Activated CD4-positive, alpha-beta memory T cell treated with anti-CD3 and anti-CD28 coated beads for 36 hours (primary cell): ENCODE measurements at regions not wholly inside any gene's neighbourhood (a gene's known extent, or its start where the extent isn't known, plus 50 kb on each side); places are given as distances from the start of the nearest gene placed in this dataset.
A peak's percentile ranks its signal among the peaks of the same experiment; 100 is the strongest.
"Not testable (repeated sequence)": the region's sequence is repeated elsewhere in the genome, so short reads cannot be mapped to it uniquely, and the experiment has no call there.

Experiments used
- CTCF ChIA-PET: fragments of 350-600 bp; sonication (Branson Sonifier 250); formaldehyde crosslinking; loops from one replicate; lab custom pipeline; 2021; ENCODE audit warnings: antibody characterized with exemption, inconsistent platforms; lab: Charles Lee
- POLR2A ChIA-PET: fragments of 350-600 bp; sonication (Branson Sonifier 250); formaldehyde crosslinking; loops from one replicate; lab custom pipeline; 2021; ENCODE audit warnings: antibody characterized with exemption; lab: Charles Lee
- DNase-seq: peaks from one replicate; pipeline ENCODE4 v3.0.0-alpha.2; 2020
- H3K27ac Mint-ChIP-seq: one replicate; pipeline ENCODE4 v1.8.0; 2021; ENCODE audit warnings: mixed read lengths
- H3K27me3 Mint-ChIP-seq: one replicate; pipeline ENCODE4 v1.8.0; 2021; ENCODE audit warnings: mixed read lengths
- H3K36me3 Mint-ChIP-seq: one replicate; pipeline ENCODE4 v1.8.0; 2021; ENCODE audit warnings: mixed read lengths
- H3K4me1 Mint-ChIP-seq: one replicate; pipeline ENCODE4 v1.8.0; 2021; ENCODE audit warnings: low read depth, mixed read lengths
- H3K4me3 Mint-ChIP-seq: one replicate; pipeline ENCODE4 v1.8.0; 2021; ENCODE audit warnings: mild to moderate bottlenecking, mixed read lengths
- H3K9me3 Mint-ChIP-seq: one replicate; pipeline ENCODE4 v1.8.0; 2021; ENCODE audit warnings: mixed read lengths
- intact Hi-C: fragments of 100-400 bp; cut with micrococcal nuclease; formaldehyde crosslinking; loops from one replicate; pipeline ENCODE4 v1.15.1; 2023

GRCh38 chr18:62651276-62652056, 63.9 kb upstream of the PHLPP1 start:
- H3K9me3 Mint-ChIP-seq: no peaks in the 10 kb centered on the region
- CTCF ChIA-PET: interaction anchor here (0.6 to 1.2 kb wide), 2 partner anchors 307 to 316 kb away, joined by 3 read pairs; no protein-coding TSS in a partner anchor
- no peak for DNase-seq
- H3K27me3 Mint-ChIP-seq: peaks cover 4% of the 10 kb centered on the region
- no peak overlapping the region for H3K4me3 Mint-ChIP-seq
- no peaks in the 10 kb centered on the region for H3K36me3 Mint-ChIP-seq
- POLR2A ChIA-PET: no interaction called here
- no peaks in the 10 kb centered on the region for H3K4me1 Mint-ChIP-seq
- no peak overlapping the region for H3K27ac Mint-ChIP-seq
- intact Hi-C loops: no loop called here

- H3K4me1 Mint-ChIP-seq, H3K27ac Mint-ChIP-seq, DNase-seq, H3K9me3 Mint-ChIP-seq, POLR2A ChIA-PET, intact Hi-C loops, H3K27me3 Mint-ChIP-seq, H3K36me3 Mint-ChIP-seq, H3K4me3 Mint-ChIP-seq: not testable (repeated sequence)
- CTCF ChIA-PET: interaction anchor here (0.6 to 1.2 kb wide), 2 partner anchors 306 to 316 kb away, joined by 3 read pairs; no protein-coding TSS in a partner anchor
Measured at GRCh38 chr18:62652057-62652629, 63.2 kb upstream of the PHLPP1 start.

- H3K27me3 Mint-ChIP-seq: peaks cover 4% of the 10 kb centered on the region
- CTCF ChIA-PET: no interaction called here
- DNase-seq: no peak
- intact Hi-C loops: no loop called here
- H3K4me1 Mint-ChIP-seq: no peaks in the 10 kb centered on the region
- H3K4me3 Mint-ChIP-seq: no peak overlapping the region
- H3K36me3 Mint-ChIP-seq: no peaks in the 10 kb centered on the region
- H3K27ac Mint-ChIP-seq: no peak overlapping the region
- POLR2A ChIA-PET: no interaction called here
- no peaks in the 10 kb centered on the region for H3K9me3 Mint-ChIP-seq
Measured at GRCh38 chr18:62655520-62656219, 59.7 kb upstream of the PHLPP1 start.

- DNase-seq: no peak
- Mint-ChIP-seq H3K27me3 (peaks cover 4% of the 10 kb centered on the region), H3K4me1 (no peaks in the 10 kb centered on the region), H3K4me3 (no peak overlapping the region), H3K9me3 (no peaks in the 10 kb centered on the region), H3K36me3 (no peaks in the 10 kb centered on the region), H3K27ac (no peak overlapping the region)
- intact Hi-C loops: no loop called here
- POLR2A ChIA-PET: no interaction called here
- CTCF ChIA-PET: no interaction called here
Measured at GRCh38 chr18:62658028-62658427, 57.3 kb upstream of the PHLPP1 start.

GRCh38 chr18:62659698-62660097, 55.6 kb upstream of the PHLPP1 start:
- Mint-ChIP-seq H3K4me1 (no peaks in the 10 kb centered on the region), H3K27ac (no peak overlapping the region), H3K4me3 (no peak overlapping the region), H3K9me3 (no peaks in the 10 kb centered on the region), H3K27me3 (no peaks in the 10 kb centered on the region), H3K36me3 (no peaks in the 10 kb centered on the region)
- peak; percentile 9 for DNase-seq
- CTCF ChIA-PET: interaction anchor here (1.0 kb wide), 1 partner anchor 31 kb away, joined by 3 read pairs; no protein-coding TSS in a partner anchor
- POLR2A ChIA-PET: no interaction called here
- intact Hi-C loops: no loop called here

GRCh38 chr18:62660691-62661090, 54.6 kb upstream of the PHLPP1 start:
- intact Hi-C loops: no loop called here
- no peak for DNase-seq
- Mint-ChIP-seq H3K9me3 (no peaks in the 10 kb centered on the region), H3K27me3 (no peaks in the 10 kb centered on the region), H3K4me3 (no peak overlapping the region), H3K36me3 (no peaks in the 10 kb centered on the region), H3K4me1 (no peaks in the 10 kb centered on the region), H3K27ac (no peak overlapping the region)
- ChIA-PET CTCF (interaction anchor here (1.0 kb wide), 1 partner anchor 30 kb away, joined by 3 read pairs; no protein-coding TSS in a partner anchor), POLR2A (no interaction called here)

GRCh38 chr18:62663731-62664336, 51.5 kb upstream of the PHLPP1 start:
- DNase-seq: no peak
- no peaks in the 10 kb centered on the region for H3K9me3 Mint-ChIP-seq

GRCh38 chr18:62664414-62664813, 50.9 kb upstream of the PHLPP1 start:
- no peaks in the 10 kb centered on the region for H3K9me3 Mint-ChIP-seq
- no peak overlapping the region for H3K4me3 Mint-ChIP-seq
- intact Hi-C loops: no loop called here
- peaks cover 4% of the 10 kb centered on the region for H3K4me1 Mint-ChIP-seq
- POLR2A ChIA-PET: no interaction called here
- CTCF ChIA-PET: no interaction called here
- H3K27me3 Mint-ChIP-seq: no peaks in the 10 kb centered on the region
- no peak overlapping the region for H3K27ac Mint-ChIP-seq
- no peak for DNase-seq
- H3K36me3 Mint-ChIP-seq: no peaks in the 10 kb centered on the region

More at GRCh38 chr18:62663731-62664336, 51.5 kb upstream of the PHLPP1 start:
- POLR2A ChIA-PET: no interaction called here
- Mint-ChIP-seq H3K36me3 (no peaks in the 10 kb centered on the region), H3K27ac (no peak overlapping the region), H3K27me3 (no peaks in the 10 kb centered on the region), H3K4me1 (no peaks in the 10 kb centered on the region), H3K4me3 (no peak overlapping the region)
- intact Hi-C loops: no loop called here
- CTCF ChIA-PET: no interaction called here

- Mint-ChIP-seq H3K4me3 (no peak overlapping the region), H3K27ac (no peak overlapping the region), H3K36me3 (no peaks in the 10 kb centered on the region), H3K9me3 (no peaks in the 10 kb centered on the region), H3K4me1 (peaks cover 7% of the 10 kb centered on the region), H3K27me3 (no peaks in the 10 kb centered on the region)
- DNase-seq: no peak
- ChIA-PET CTCF (no interaction called here), POLR2A (no interaction called here)
- intact Hi-C loops: no loop called here
Measured at GRCh38 chr18:62665188-62665587, 50.2 kb upstream of the PHLPP1 start.
